Tibial nerve (tissue), 4 donors: ENCODE measurements at regions not wholly inside any gene's neighbourhood (a gene's known extent, or its start where the extent isn't known, plus 50 kb on each side); places are given as distances from the start of the nearest gene placed in this dataset.

Experiments
- DNase-seq, 2 donors: peaks; one replicate each; pipeline ENCODE4 v3.0.0-alpha.2; 2019; ENCODE audit warnings: low spot score in 2 of 2
- H3K27ac ChIP-seq, 4 donors: fragments of 200-600 bp; sonication (generic) in 3 of 4; one replicate each; pipeline ENCODE4 v1.5.1; 2017 to 2019; ENCODE audit warnings: mild to moderate bottlenecking in 1 of 4
- H3K27me3 ChIP-seq, 2 donors: fragments of 200-600 bp; sonication (generic) in 1 of 2; one replicate each; pipeline versions ENCODE4 v1.5.1 to v1.6.0; 2017 to 2019
- H3K36me3 ChIP-seq, 3 donors: fragments of 200-600 bp; sonication (generic); one replicate each; pipeline ENCODE4 v1.5.1; 2018 to 2019
- H3K4me1 ChIP-seq, 4 donors: fragments of 200-600 bp; sonication (generic) in 3 of 4; one replicate each; pipeline ENCODE4 v1.5.1; 2017 to 2019
- H3K4me3 ChIP-seq, 4 donors: fragments of 200-600 bp; sonication (generic) in 3 of 4; one replicate each; pipeline ENCODE4 v1.5.1; 2017 to 2019; ENCODE audit warnings: mild to moderate bottlenecking in 1 of 4, moderate library complexity in 1 of 4
- H3K9me3 ChIP-seq, 4 donors: fragments of 200-600 bp; sonication (generic) in 3 of 4; one replicate each; pipeline ENCODE4 v1.5.1; 2017 to 2019
- EP300 ChIP-seq, 2 donors: sonication (generic); formaldehyde crosslinking; IDR thresholded peaks; one replicate each; pipeline ENCODE4 v1.6.1; 2017; ENCODE audit warnings: antibody characterized with exemption in 2 of 2, mild to moderate bottlenecking in 1 of 2
- POLR2A ChIP-seq, 2 donors: fragments of 450-650 bp; IDR thresholded peaks; one replicate each; pipeline ENCODE4 v1.6.1; 2017; ENCODE audit warnings: antibody characterized with exemption in 2 of 2, mild to moderate bottlenecking in 2 of 2, moderate library complexity in 2 of 2
- WGBS, 2 donors: methylation state at CpG; one replicate each; pipeline ENCODE4 v1.1.5; 2018; 5-methylcytosine and 5-hydroxymethylcytosine counted together
- TF ChIP-seq, protein P1 (sequence below), 5 experiments: fragments of 200-600 bp in 3 of 5; fragments of 450-650 bp in 2 of 5; sonication (generic) in 3 of 5; IDR thresholded peaks; one replicate each; pipeline ENCODE4 v1.5.1; 2016 to 2019; ENCODE audit warnings: antibody characterized with exemption in 5 of 5, mild to moderate bottlenecking in 3 of 5, moderate library complexity in 2 of 5

DNA sequence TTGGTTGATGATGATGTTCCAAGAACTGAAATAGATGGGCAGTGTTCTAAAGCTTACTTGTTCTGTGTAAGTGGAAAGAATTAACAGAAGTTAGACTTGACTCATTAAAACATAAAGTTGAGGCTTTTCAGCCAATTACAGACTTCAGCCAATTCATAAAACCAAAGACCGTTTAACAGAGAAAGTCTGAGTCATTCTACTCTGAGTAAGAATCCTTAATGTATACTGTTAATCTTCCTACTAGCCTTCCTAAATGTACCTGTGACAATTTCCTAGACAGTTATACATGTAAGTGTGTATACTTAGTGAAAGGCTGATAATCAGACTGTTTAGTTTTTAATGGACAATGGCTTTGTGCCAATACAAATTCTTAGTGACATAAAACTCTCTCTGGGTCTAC lies 681.0 kb downstream of the RPL10L start:
- 54 to 67% methylated on average over 1 of the region's 1 CpG for WGBS, 2 donors
- TF ChIP-seq POLR2A (IDR thresholded peaks at IDR 0.05) (no peak), EP300 (IDR thresholded peaks at IDR 0.05) (no peak)
- TF ChIP-seq, protein P1, sequence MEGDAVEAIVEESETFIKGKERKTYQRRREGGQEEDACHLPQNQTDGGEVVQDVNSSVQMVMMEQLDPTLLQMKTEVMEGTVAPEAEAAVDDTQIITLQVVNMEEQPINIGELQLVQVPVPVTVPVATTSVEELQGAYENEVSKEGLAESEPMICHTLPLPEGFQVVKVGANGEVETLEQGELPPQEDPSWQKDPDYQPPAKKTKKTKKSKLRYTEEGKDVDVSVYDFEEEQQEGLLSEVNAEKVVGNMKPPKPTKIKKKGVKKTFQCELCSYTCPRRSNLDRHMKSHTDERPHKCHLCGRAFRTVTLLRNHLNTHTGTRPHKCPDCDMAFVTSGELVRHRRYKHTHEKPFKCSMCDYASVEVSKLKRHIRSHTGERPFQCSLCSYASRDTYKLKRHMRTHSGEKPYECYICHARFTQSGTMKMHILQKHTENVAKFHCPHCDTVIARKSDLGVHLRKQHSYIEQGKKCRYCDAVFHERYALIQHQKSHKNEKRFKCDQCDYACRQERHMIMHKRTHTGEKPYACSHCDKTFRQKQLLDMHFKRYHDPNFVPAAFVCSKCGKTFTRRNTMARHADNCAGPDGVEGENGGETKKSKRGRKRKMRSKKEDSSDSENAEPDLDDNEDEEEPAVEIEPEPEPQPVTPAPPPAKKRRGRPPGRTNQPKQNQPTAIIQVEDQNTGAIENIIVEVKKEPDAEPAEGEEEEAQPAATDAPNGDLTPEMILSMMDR (IDR thresholded peaks at IDR 0.05) = no peak
- DNase-seq = no peak
- H3K36me3 ChIP-seq = no peaks in the 10 kb centered on the region
- H3K27me3 ChIP-seq = no peaks in the 10 kb centered on the region
- H3K4me1 ChIP-seq = no peaks in the 10 kb centered on the region
- H3K27ac ChIP-seq = no peak overlapping the region
- H3K9me3 ChIP-seq = no peaks in the 10 kb centered on the region
- no peak overlapping the region for H3K4me3 ChIP-seq

DNA sequence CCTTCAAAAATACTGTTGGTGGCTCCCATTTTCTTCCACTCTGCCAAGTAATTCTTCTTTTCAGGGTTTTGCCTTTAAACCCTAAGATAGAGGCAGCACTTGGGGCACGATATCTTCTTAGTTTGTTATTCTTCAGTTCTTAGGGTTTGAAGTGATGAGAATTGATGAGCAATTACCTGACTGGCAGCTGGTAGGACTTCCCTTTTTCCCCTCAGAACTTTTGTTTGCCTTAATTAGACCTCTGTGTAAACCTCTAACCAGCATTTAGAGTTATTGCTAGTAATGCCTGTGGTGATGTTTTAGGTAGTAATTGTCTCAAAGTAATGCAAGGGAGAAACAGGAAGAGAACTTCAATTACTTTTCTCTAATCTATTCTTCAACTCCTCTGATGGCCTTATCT lies 683.5 kb downstream of the RPL10L start:
- Histone ChIP-seq H3K4me3 (no peak overlapping the region), H3K27me3 (no peaks in the 10 kb centered on the region), H3K27ac (no peak overlapping the region), H3K36me3 (no peaks in the 10 kb centered on the region), H3K4me1 (no peaks in the 10 kb centered on the region), H3K9me3 (no peaks in the 10 kb centered on the region)
- DNase-seq = no peak
- 46 to 50% methylated on average over 1 of the region's 1 CpG for WGBS, 2 donors
- TF ChIP-seq EP300 (IDR thresholded peaks at IDR 0.05) (no peak), POLR2A (IDR thresholded peaks at IDR 0.05) (no peak)
- TF ChIP-seq, protein P1 (IDR thresholded peaks at IDR 0.05) = no peak

DNA sequence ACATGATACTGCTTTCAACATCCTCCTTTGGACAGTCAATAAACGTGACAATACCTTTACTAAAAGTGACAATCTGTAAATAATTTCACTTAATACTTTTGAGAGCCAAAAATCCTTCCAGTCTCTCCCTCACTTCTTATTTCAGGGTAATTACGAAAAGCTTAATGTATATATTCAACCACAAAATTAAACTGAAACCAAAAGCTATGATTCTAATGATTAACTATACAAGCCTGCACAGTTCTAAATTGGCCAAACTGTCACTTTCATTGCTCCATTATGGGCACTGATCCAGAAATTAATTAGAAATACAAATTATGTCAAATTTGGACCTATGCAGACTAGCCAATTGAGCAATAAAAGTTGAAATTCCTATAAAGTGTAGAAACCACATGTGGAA lies 696.5 kb upstream of the MIS18BP1 start:
- WGBS, 2 donors = 80% methylated on average over 2 of the region's 2 CpGs

DNA sequence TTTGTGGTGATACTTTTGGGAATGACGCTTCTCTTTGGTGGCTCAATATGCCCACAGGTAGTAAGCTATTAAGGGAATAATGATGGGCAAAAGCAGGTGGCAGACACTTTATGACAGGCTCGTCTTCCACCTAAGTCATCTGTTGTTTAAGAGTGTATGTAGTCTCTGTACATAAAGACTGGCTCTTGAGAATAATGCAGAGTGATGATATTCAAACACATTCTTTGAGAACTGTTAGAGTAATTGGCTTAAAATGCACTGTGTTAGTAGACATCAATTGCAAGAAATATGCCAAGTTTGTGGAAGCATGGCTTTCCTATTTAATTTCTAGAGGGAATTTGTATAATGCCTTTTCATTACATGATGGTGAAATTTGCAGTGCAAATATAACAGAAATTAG lies 694.8 kb upstream of the MIS18BP1 start:
- H3K36me3 ChIP-seq = no peaks in the 10 kb centered on the region
- no peaks in the 10 kb centered on the region for H3K4me1 ChIP-seq
- H3K4me3 ChIP-seq = no peak overlapping the region
- no peak overlapping the region for H3K27ac ChIP-seq
- no peak for DNase-seq
- H3K9me3 ChIP-seq = no peaks in the 10 kb centered on the region
- H3K27me3 ChIP-seq = no peaks in the 10 kb centered on the region
- TF ChIP-seq, protein P1 (IDR thresholded peaks at IDR 0.05) = no peak
- TF ChIP-seq POLR2A (IDR thresholded peaks at IDR 0.05) = no peak
- TF ChIP-seq EP300 (IDR thresholded peaks at IDR 0.05) = no peak
- 64 to 86% methylated on average over 2 of the region's 2 CpGs for WGBS, 2 donors

More for the DNA sequence above, 696.5 kb upstream of the MIS18BP1 start:
- H3K27ac ChIP-seq = no peak overlapping the region
- no peaks in the 10 kb centered on the region for H3K4me1 ChIP-seq
- no peak for DNase-seq
- TF ChIP-seq POLR2A (IDR thresholded peaks at IDR 0.05) (no peak), EP300 (IDR thresholded peaks at IDR 0.05) (no peak)
- TF ChIP-seq, protein P1 (IDR thresholded peaks at IDR 0.05) = no peak
- no peaks in the 10 kb centered on the region for H3K9me3 ChIP-seq
- H3K36me3 ChIP-seq = no peaks in the 10 kb centered on the region
- H3K27me3 ChIP-seq = no peaks in the 10 kb centered on the region
- H3K4me3 ChIP-seq = no peak overlapping the region

DNA sequence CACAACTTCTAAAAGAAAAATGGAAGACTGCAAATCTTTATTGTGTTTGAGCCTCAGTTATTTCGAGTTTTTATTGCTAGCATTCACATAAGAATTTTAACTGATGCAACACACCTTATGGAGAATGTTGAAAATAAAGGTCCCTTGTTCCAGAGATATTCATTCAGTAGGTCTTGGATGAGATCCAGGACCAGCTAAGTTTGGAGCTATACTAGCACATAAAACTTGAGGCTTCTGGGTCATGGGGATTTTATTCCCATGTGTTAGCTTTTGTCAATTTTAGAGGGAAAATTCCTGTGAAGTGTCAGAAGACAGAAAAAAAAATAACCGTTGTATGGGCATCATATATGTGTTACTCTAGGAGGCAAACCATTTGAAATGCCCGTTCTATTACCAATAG lies 693.2 kb upstream of the MIS18BP1 start:
- DNase-seq = no peak
- H3K27ac ChIP-seq = no peak overlapping the region
- 27 to 51% methylated on average over 3 of the region's 3 CpGs for WGBS, 2 donors
- TF ChIP-seq, protein P1 (IDR thresholded peaks at IDR 0.05) = no peak
- TF ChIP-seq POLR2A (IDR thresholded peaks at IDR 0.05) (no peak), EP300 (IDR thresholded peaks at IDR 0.05) (no peak)
- H3K4me3 ChIP-seq = no peak overlapping the region
- H3K36me3 ChIP-seq = no peaks in the 10 kb centered on the region
- H3K4me1 ChIP-seq = no peaks in the 10 kb centered on the region
- no peaks in the 10 kb centered on the region for H3K9me3 ChIP-seq
- H3K27me3 ChIP-seq = no peaks in the 10 kb centered on the region
